LHCN-M2 (cell line): ENCODE measurements at regions not wholly inside any gene's neighbourhood (a gene's known extent, or its start where the extent isn't known, plus 50 kb on each side); places are given as distances from the start of the nearest gene placed in this dataset.
A peak's percentile ranks its signal among the peaks of the same experiment; 100 is the strongest.
"Not testable (repeated sequence)": the region's sequence is repeated elsewhere in the genome, so short reads cannot be mapped to it uniquely, and the experiment has no call there.

ENCODE experiments used
- DNase-seq: peaks from one replicate; pipeline ENCODE4 v3.0.0-alpha.2; 2012; ENCODE audit warnings: low read depth

- no peak for DNase-seq
These were observed 889.5 kb downstream of the EPHA4 start for GRCh38 chr2:220682616-220683015.

- no peak for DNase-seq
These were observed 888.0 kb downstream of the EPHA4 start for GRCh38 chr2:220684099-220684498.

GRCh38 chr2:220687231-220687843 lies 884.8 kb downstream of the EPHA4 start:
- DNase-seq = peak; percentile 66

DNA sequence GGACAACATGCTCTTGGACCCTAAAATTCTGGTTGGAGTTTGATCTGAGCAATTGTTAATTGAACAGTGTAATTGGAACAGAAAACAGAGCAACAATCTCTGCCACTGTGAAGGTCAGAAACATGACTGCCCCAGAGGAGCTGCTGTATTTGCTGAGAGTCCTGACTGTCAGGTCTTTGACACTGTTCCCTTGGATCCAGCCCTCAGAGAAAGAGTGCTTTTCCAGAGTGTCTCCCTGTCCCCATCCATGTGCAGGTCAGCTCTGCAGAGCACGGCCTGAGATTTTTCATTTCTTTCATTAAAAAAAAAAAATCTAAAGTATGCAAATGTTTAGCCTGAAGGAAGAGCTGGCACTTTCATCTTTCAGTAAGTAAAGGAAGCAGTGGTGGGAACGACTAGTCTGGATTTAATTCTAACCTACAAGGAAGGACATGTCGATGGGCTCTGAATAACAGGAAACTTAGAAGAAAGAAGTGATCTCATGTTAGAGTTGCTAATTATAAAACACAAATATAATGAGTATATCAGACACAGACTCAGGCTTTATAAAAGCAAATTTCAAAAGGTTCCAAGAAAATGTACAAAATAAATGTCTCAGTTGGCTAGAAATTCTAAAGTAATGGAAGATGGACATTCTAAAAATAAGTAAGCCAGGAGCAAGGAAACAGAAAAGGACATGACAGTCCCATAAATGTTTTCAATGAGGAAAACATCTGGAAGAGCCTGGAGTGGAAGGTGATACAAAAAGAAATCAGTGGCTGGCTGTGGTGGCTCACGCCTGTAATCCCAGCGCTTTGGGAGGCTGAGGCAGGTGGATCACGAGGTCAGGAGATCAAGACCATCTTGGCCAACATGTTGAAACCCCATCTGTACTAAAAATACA lies 876.5 kb downstream of the EPHA4 start:
- DNase-seq = no peak

GRCh38 chr2:220696280-220696669 lies 875.8 kb downstream of the EPHA4 start:
- no peak for DNase-seq

DNA sequence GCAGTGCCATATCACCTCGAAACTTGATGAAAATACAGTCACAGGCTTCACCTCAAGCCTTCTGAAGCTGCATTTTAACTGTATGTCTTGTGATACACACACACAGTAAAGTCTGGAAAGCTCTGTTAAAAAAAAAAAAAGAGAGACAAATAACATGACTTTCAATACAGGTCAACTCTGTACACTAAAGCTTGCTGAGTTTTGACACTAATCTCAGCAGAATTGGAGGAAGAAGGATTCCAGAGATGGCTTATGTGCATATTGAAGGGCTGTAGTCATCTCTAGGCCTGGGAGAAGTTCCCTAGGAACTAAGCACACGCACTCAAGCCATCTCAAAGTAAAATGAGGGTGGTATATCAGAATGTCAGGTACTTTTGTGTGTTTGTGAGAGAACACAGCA lies 875.1 kb downstream of the EPHA4 start:
- no peak for DNase-seq

DNA sequence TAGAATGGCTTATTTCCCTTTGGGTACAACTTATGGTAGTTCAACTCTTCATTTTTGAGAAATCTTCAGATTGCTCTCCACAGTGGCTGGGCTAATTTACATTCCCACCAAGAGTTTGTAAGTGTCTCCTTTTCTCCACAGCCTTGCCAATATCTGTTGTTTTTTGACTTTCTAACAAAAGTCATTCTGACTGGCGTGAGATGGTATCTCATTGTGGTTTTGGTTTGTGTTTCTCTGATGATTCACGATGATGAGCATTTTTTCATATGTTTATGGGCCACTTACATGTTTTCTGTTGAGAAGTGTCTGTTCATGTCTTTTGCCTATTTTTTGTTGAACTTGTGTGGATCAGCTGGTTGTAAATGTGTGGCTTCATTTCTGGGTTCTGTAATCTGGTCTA lies 871.0 kb downstream of the EPHA4 start:
- DNase-seq = peak; percentile 57

- DNase-seq = no peak
These were observed 868.8 kb downstream of the EPHA4 start for GRCh38 chr2:220703279-220703678.

DNA sequence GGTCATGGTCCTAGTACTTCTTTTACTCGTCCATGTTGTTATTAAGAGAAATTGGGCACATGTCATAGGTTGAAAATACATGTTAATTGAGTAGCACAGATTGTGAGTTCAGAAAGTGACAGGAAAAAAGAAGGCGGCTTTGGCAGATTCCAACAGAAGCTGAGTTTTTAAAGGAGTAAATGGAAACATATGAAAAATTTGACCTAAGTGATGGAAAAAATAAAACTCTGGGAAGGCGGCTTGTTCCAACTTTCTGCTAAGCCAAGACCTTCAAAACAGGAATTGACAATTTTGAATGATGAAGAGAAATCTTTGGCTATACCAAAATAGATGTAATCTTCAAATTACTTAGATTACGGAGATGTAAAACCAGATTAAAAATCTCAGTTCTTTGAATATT lies 868.0 kb downstream of the EPHA4 start:
- DNase-seq = no peak

GRCh38 chr2:220704810-220705209 lies 867.3 kb downstream of the EPHA4 start:
- no peak for DNase-seq

- DNase-seq = no peak
These were observed 866.4 kb downstream of the EPHA4 start for GRCh38 chr2:220705678-220706077.

DNA sequence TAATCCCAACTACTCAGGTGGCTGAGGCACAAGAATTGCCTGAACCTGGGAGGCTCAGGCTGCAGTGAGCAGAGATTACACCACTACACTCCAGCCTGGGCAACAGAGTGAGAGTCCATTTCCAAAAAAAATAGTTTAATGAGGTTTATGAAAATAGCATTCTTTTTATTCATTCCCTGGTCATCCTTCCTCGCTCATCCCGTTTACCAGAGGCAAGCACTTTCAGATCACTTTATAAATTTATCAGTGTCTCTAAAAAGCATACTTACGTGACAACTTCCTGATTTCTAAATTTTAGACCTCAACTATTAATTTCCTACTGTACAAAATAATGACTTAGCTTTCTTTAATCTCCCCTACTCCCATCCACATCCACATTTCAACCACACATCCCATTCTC lies 864.8 kb downstream of the EPHA4 start:
- no peak for DNase-seq

DNA sequence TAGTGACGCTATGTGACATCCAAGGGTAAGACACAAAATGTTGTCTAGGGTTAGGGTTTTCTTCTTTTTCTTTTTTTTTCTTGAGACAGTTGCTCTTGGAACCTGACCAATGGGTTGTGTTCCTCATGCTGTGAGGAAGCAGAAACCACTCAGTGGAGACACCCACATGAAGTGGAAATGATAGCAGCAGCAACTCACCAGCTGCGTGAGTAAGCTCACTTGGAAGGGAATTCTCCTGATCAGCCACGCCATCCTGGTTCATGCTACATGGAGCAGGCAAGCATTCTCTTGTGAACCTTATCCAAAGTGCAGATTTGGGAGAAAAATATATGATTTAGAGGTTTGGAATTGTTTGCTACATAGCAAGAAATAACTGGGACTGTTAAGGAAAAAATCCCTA lies 863.7 kb downstream of the EPHA4 start:
- peak; percentile 14 for DNase-seq

DNA sequence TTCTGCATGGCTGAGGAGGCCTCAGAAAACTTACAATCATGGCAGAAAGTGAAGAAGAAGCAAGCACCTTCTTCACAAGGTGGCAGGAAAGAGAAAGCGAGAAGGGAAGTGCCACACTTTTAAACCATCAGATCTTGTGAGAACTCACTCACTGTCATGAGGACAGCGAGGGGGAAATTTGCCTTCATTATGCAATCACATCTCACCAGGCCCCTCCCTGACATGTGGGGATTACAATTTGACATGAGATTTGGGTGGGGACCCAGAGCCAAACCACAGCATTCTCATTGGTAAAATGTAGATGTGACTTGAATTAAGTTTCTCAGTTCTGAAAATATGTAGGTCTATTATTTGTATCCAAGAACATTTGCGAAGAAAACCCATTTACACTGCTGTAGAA lies 854.8 kb downstream of the EPHA4 start:
- no peak for DNase-seq

DNA sequence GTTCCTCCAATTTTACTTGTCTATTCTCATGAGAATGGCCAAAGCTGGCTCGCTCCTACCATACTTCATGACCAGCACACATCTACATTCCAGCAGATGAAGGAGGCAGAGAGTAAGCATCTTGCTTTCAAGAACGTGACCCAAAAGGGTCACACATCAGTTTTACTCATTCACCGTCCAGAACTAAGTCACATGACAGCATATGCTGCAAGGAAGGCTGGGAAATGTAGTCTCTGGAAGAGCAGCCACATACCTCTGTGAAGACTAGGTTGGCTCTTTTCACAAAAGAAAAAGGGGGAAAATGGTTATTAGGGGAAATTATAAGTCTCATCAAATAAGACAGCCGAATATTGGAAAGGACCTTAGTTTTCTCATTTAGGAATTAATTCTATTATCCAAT lies 835.3 kb downstream of the EPHA4 start:
- peak; percentile 10 for DNase-seq

DNA sequence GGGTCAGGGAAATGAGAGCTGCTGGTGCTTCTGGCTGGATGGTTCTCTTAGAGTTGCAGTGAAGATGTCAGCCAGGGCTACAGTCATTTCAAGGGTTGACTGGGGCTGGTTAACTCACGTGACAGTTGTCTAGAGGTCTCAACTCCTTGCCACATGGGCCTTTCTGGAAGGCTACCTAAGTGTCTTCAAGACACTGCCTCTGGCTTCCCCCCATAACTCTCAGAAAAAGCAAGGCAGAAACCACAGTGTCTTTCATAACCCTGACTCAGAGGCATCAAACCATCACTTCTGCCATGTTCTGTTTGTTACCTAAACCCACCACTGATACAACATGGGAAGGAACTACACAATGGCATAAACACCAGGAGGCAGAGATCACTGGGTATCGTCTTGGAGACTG lies 828.9 kb downstream of the EPHA4 start:
- DNase-seq = no peak

DNA sequence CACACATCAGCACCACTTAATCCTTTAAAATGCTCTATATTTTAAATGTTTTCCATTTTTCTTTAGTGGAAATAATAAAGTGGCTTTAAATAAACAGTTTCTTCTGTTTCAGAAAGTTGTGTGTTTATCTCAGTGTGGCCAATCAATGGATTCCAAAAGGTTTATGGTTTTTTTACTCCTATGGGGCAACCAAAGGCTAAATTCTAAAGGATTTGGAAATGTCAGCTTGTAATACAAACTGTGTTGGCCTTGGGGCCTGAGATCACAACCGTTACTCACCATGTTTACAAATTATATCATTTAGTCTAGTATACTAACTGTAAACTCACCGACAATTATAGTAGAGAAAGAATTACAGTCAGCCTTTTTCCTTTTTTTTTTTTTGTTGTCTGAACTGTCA lies 827.2 kb downstream of the EPHA4 start:
- DNase-seq = no peak

GRCh38 chr2:220745682-220746081 lies 826.4 kb downstream of the EPHA4 start:
- no peak for DNase-seq

DNA sequence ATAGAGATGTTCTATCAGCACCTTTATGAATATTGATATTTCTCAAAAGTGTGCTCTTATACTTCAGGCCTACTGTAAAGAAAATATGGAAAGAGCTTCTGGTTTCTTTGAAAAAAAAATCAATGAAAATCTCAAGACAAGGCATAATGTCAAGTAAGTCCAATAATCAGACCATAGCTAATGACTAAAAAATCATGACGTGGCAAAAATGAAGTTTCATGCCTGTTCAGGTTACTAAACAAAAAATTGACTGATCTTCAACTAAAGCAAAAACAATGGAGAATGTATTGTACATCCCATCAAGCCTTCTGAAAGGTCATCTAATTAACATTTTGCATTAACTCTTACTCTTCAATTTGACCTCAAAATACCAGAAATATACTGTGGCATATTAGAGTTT lies 824.4 kb downstream of the EPHA4 start:
- DNase-seq = no peak

- no peak for DNase-seq
These were observed 823.1 kb downstream of the EPHA4 start for GRCh38 chr2:220748875-220749479.

GRCh38 chr2:220753486-220753885 lies 818.6 kb downstream of the EPHA4 start:
- DNase-seq = no peak

DNA sequence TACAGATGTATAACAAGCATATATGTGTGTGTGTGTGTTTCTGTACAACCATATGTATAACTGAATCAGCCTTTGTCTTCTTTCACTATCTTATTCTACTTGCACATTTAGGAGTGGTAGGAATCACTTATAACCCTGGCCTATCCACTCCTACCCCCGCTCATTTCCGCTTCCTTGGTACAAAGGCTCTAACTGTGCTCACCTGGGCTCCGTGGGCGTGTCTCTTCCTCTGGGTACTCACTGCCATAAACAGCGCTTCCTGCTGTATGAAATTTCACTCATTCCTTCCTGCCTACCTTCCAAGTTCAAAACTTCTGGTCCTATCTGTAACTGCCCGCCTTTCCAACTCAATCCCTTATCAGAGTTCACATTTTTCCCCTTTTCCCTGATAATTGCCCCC lies 815.5 kb downstream of the EPHA4 start:
- no peak for DNase-seq

GRCh38 chr2:220758376-220758775 lies 813.7 kb downstream of the EPHA4 start:
- DNase-seq = not testable (repeated sequence)
